Kidney capillary endothelial cell (primary cell): ENCODE measurements at regions not wholly inside any gene's neighbourhood (a gene's known extent, or its start where the extent isn't known, plus 50 kb on each side); places are given as distances from the start of the nearest gene placed in this dataset.

Experiments used
- DNase-seq: peaks from one replicate; pipeline ENCODE4 v3.0.0-alpha.2; 2018; ENCODE audit warnings: low spot score

DNA sequence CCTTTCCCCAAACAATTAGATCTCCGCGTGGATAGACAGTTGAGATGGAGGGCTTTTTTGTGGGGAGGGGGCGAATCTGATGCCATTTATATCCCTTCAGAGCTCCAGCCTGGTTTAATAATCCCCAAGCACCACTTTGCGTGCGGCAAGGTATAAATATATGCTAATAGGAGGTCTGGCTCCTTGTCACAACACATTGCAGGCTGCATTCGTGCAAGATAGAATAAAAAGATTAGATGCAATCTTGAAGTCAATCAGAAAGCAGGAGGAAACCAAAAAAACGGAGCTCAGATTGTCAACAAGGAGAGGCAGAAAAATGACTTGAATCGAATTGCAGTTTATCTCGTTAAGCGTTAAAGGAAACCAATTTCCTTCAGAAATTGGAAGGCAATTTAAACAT, 248.7 kb downstream of the SPTSSA start:
- DNase-seq = no peak

DNA sequence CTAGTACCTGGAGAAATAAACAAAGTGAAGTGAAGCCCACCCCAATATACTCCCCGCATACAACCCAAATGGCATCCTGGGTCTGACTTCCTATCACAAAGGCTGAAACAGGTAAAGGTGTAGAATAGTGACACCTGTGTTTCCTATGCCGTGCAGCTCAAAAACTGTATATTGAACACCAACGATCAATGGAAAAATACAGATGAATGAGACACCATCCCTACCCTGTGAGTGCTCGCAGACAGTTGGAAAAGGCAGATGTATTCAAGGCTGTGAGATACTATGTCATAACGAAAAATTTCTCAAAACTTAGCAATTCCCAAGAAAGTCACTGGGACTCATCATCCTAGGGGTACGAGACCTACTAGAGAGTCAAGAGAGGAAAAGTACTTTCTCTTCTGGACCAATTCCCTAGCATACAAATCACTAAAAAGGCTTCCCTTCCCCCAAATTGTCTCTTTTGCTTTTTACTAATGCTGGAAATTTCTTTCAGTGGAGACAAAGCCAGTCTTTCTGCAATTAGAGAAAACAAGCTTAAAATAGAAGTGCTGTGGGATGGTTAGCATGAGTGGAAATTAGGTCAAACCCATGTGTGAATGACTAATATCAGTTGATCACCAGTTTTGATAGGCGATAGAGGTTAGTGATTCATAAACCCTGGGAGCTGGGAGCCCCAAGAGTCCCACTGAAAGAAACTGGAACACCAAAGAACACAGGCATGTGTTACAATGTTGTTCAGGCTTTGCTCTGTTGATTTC, 249.7 kb downstream of the SPTSSA start:
- no peak for DNase-seq

DNA sequence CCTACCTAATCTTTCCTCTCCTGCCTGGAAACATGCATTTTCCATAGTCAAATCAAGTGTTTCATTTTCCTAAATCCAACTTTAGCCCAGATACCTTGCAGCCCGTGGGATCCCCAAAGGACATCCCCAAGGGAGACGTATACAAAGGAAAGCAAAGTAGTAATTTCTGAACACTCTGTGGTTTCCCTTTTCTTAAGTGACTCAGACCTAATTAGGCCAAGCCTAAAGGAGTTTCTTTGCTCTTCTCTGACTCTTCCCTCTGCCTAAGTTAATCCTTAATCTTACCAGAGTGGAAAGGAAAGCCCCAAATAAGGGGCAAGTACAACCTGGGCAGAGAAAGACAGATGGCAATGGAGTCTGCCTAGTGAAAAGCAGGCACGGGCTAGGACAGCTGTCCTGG, 250.3 kb downstream of the SPTSSA start:
- no peak for DNase-seq

DNA sequence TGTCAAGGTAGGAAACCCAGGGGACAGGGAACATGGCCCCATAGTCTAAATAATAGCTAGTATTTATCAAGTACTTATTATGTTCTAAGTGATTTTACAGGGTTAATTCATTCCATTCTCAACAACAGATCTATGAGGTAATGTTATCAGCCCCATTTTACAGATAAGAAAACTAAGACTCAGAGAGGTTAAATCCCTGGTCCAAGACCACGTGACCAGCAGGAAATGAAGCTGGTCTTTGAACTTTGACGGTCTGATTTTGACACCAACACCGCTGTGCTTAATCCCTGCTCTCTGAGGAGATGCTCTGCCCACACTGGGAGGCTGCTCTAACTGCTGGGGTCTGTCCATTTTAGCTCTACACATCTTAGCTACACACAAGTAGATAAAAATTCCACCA, 253.5 kb downstream of the SPTSSA start:
- no peak for DNase-seq

DNA sequence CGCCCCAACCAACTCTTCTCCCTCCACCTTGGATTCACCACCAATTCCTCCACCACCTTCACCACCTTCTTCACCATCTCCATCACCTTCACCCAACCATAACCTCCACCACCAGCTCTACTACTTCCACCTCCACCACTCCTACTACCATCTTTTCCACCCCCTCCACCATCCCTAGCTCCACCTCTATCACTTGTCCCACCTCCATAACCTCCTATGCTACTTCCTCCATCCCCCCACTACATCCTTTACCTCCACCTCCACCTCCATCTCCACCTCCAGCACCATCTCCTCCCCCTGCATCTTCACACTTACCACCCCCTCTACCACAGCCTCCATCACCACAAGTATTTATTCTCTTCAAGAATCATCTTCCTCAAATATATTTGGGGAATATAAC, 254.9 kb upstream of the EGLN3 start:
- DNase-seq = no peak

DNA sequence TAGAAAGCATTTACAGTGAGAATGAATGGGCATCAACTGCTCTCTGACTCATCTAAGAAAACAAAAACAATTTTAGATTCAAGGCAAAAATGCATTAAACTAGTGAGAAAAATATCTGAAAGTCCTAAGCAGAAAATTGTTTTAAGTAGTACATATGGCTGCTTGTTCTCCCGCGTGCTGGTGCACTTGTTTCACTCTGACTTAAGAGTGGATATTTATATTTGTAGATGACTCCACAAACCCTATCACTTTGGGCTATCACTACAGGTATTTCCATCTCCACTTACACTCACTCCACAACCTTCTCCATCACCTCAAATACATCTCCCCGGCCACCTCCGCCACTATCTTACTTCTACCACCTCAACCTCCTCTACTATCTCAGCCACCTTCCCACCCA, 253.9 kb upstream of the EGLN3 start:
- DNase-seq = no peak

DNA sequence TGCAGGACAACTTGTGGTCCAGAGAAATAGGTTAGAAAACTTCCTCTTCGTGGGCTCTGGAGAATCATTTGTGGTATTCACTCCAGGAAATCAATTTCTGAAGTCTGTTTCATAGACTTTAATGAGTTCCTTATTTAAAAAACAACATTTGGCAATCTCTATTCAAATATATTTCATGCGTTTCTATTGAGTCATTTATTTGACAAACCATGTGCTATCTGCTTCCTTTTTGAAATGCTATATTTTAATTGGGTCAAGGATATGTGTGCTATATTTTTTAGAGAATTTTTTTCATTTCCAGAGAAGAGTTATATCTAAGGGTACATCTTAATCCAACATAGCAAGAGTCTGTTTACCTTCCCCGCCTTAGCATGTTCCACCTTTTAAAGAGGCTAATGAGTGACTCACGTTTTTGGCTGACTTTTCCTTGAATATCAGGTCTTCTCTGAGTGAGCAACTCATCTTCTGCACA, 252.4 kb upstream of the EGLN3 start:
- DNase-seq = no peak

DNA sequence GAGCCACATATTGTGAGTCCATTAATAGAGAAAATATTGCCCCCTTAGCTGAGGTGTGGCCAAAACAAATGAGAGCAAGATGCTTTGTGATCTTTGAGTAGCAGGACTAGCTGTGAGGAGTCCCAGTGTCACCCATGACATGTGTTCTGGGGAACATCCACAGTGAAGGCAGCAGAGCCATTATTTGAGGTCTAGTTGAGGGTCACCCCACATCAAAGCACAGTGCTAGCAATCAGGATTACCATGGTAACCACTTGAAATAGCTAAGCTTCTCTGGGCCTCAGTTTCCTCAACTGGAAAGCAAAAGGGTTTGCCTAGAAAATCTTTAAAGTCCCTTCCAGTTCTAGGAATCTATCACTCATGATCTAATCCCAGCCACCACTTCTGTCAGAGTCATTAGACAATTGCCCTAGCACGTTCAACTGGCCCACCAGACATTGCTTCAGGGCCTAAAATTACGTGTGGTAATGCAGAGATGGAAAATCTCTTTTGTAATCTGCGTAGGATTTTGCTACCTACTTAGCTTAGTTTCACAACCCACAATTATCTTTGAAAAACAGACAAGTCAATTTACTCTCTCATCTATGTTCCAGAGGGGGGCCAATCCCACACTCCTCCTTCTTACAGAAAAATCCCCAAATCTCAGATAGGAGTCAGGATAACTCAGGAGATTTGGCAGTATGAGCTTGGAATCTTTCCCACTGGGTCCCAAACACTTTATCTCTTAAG, 251.2 kb upstream of the EGLN3 start:
- no peak for DNase-seq

DNA sequence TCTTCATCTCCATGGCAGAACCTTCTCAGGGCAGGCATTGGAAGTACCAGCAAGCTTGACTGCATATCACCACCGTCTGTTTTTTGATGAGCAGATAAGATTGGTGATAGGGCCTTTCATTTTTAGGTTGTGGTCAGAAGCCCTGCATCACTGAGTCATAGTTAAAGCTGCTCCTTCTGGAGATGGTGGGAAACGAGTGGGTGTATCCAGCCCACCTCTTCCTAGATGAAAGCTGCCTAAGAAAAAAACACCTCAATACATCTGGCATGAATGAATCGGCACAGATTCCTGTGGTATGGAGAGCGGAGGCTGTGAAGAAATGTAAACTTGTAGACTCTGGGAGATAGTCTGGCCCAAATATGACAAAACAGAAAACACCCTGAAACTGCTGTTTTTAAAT, 248.7 kb upstream of the EGLN3 start:
- no peak for DNase-seq

DNA sequence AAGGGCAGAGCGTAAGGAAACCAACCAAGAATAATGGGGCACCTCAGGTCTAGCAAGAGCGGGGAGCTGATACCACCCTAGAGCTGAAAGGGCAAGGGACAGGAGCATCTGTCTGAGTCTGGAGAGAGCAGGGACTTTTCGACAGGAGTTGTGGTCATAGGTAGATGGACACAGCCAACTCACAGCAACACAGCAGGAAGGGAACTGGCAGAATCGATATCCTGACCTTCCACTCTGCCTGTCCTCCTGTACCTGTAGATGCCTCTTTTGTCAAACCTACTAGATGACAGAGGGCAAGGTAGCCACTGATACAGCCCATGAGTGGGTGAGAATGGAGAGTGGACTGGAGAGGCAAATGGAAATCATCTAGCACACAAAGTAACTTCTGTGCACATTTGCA, 247.2 kb upstream of the EGLN3 start:
- DNase-seq = no peak

DNA sequence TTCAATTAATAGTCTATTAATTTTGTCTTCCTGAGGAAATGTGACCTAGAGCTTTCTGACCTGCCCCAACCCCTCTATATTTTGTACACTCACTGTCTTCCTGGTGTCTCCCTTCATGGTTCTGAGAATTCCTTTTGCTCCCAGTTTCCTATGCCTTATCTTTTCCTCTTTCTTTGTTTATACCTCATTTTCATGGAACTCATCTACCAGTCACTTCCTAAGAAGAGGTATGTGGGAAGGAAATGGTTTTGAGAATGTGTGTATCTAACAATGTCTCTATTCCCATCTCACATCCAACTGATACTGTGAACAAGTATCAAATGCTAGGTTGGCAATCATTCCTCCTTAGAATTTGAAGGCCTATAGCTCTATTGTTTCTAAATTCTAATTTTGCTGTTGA, 245.1 kb upstream of the EGLN3 start:
- peak; percentile 57 for DNase-seq

DNA sequence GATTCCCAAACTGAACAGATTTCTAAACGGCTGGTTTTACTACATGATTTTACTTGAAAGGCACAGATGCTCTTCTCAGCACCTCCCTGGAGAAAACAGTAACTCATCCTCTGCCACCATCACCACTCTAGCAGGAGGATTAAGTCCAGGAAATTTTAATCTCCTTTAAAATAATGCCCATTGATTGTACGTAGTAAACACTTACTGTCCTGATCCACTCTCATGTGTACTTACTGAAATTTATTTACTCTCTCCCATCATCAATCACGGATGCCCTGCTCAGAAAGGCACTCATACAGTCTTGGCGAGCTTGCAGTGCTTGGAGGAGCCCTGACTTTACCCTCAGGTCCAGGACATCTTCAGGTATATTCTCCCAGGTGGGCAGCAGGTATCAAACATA, 239.8 kb upstream of the EGLN3 start:
- DNase-seq = no peak

DNA sequence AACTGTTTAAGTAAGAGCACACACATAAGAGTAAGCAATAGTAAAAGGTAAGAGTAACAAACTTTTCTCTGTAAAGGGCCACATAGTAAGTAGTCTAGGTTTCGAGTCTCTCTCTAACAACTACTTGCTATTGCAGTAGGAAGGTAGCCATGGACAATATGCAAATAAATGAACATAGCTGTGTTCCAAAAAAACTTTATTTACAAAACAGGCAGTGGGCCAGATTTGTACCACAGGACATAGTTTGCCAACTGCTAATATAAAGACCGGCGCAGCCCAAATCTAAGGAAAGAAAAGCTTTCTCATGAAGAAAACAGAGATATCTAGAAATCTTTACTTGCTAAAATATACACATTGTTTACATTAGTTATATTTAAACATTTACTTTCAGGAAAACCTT, 239.0 kb upstream of the EGLN3 start:
- DNase-seq = no peak

DNA sequence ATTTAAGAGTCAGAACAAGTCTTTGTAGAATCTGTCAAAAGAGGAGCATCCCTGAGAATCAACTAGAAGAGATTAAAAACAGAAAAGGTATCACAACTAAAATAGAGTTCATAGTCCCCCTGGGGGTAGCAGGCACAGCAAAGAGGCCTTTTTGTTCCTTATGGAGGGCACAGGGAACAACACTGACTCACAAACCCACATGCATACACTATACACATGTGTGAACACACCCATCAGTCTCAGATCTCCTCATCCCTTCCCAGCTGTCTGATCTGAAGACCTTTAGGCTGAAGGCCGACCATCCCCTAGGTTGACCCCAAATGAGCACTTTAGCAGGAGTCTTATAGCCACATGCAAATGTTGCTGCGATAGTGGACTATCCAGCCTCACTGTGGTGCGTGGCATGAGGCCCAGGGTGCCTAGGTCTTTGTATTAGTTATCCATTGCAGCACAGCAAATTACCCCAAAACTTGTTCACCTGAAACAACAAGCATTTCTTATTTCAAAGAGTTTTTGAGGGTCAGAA, 236.7 kb upstream of the EGLN3 start:
- no peak for DNase-seq

DNA sequence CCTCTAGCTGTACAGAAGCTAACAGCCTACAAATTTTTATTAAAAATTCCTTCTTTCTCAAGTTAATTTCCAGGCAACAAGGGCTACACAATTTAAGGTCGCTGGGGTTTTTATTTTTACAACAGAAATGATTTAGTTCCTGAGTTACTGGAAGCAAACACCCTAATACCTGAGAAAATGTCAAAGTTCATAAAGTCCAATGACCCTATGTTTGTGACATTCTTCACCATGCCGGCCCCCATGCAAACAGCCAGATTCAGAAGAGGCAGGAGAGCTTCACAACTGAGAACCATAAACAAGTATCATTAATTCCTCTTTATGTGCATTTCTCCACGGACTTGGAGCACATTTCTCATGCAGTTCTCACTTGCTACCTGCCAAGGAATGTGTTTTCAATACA, 236.2 kb upstream of the EGLN3 start:
- DNase-seq = no peak

DNA sequence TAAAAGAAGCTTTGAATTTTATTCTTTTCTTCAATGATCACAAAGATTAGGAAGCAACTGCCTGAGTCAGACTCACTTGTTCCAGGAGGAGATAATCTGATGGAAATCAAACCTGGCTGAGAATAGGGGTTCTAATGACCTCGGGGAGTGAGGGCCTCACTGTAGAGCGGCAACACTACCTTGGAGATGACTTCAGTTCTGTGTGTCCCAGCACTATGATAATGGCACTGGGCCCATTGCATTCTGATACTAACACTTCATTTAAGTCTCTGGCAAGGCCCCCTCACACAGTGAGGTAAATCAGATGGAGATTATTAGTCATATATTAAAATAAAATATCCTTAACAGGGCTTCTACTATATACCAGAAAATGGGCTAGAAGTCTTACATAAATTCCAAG, 233.3 kb upstream of the EGLN3 start:
- DNase-seq = no peak

DNA sequence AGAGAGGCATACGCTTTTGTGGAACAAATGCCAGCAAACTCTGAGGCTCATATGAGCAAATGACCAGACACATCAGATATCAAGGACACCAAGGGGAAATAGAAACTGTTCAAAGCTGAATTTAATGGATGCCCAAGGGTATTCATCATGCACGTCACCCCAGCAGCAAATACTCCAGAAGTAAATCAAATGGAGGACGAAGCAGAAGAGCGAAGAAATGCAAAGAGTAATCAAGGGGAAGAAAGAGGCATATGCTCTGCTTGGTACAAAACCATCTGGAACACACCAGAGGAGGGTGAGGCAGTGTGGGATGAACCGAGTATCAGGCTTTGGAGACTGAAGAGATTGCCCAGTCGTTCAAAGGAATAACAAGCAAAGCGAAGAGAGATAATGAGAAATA, 232.6 kb upstream of the EGLN3 start:
- no peak for DNase-seq

DNA sequence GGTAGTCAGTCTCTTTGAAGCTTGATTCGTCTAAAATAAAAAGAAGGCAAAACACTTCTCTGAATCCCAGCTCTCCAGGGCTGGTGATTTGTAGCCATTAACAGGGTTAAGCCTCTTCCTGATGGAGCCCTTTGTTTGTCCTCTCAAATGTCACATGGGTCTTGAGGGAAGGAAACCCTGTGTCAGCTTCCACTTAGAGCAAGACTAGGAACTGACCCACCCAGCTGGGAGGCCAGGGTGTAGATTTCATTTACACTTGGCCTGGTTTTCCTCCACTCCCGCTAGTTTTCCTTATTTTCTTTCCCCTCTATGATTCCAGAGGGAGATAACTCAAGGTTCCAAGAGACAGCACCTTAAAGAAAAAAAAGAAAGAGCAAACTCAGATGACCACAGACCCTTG, 230.5 kb upstream of the EGLN3 start:
- peak; percentile 50 for DNase-seq

DNA sequence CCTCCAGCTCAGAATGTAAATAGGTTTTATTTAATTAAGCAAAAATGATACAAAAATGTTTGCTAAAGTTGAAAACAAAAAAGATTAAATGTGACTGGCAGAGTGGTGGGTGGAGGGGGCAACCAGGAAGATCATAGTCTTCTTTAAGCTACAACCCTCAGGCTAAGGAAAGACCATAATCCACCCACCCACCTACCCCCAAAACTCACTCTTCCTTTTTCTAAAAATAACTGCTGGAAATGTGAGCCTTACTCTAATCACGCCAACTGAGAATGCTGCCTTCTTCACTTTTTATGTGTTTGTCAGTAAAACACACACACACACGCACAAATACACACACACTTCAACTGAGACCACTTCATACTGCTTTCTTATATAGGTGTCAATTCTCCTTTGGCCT, 230.0 kb upstream of the EGLN3 start:
- DNase-seq = no peak

DNA sequence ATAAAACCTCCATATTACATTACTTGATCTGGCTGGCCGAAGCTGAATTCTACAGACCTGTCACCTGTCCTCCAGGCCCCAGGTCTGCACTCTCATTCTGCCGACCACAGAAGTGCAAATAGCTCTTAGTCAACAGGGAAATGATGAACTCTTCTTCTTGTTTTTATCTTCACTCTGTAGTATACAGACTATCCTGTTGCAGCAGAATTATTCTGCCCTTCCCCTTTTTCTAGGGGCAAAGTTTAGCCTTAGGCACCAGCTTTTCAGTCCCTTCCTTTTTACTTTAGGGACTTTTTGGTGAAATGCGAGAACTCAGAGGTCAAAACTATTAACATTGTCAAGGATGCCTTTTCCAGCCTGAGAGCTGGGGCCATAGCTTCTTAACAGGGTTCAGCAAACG, 229.6 kb upstream of the EGLN3 start:
- DNase-seq = no peak

DNA sequence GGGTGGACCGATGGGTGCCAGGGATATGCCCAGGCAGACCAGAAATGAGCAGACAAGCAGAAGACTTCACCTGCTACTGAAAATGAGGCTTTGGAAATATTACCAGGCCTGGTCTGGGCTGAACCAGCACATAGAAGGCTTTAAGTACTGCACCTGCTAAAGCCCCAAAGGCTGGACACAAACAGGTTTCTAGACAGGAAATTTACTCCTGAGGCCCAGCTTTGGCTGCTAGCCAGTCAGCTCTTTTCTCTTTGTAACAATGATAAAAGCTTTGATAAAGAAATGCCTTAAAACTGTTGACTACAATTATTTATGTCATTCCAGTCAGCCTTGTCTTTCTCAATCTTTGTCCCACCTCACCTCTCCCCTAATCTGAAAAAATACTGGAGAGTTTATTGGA, 228.9 kb upstream of the EGLN3 start:
- no peak for DNase-seq

DNA sequence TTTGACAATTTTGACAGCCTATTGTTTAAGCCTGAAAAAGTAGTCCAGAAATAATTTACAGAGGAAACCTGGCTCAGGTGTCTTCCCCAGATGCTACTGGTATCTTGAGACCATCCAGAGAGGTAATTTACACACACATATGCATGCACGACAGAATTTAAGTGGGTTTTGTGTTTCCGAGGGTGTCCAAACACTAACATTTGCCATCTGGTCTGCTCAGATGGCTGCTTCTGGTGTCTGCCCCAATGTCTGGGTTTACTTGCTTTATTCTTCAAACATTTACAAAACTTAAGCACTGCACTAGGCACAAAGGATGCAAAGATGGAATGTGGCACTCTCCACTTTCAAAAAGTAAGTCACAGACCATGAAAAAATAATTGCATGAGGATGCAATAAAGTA, 226.6 kb upstream of the EGLN3 start:
- DNase-seq = no peak

DNA sequence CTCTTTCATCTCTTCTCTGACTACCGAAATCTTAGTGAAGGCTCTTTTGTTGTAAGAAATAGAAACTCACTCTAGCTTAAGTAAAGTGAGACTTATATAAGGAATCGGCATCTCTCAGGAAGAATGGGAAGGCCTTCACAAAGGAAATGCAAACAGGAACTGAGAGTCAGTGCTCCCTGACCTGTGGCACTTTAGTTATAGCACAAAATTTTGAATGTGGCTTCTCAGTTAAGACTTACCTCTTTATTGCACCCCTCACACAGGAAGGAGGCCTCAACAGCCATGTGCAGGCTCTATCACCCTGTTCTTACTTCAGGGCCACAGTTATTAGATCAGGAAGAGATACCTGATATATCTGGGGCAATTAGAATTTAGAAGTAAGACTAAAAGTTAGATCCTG, 224.7 kb upstream of the EGLN3 start:
- DNase-seq = no peak

DNA sequence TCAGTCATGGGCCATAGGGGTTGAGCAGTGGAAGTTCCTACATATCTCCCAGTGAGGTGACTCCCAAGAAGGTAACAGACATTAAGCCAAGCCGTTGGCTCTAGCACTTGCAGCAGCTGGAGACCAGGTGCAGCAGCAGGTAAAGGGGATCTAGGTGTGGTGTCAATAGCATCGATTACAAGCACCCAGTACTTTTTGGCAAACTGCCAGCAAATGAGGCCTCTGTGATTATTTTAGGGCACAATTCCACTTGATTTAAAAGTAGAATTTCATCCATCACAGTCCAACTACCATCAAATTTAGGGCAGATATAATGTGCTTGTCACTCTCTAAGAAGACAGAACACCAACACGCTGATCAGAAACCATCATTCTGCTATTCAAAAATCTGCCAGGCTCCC, 224.1 kb upstream of the EGLN3 start:
- DNase-seq = no peak
